Liver (tissue), 8 donors: ENCODE measurements at regions not wholly inside any gene's neighbourhood (a gene's known extent, or its start where the extent isn't known, plus 50 kb on each side); places are given as distances from the start of the nearest gene placed in this dataset.

ENCODE experiments used
- DNase-seq: peaks from one replicate; pipeline ENCODE4 v3.0.0-alpha.2; 2017; ENCODE audit warnings: low spot score
- H3K27ac ChIP-seq, 2 donors: one replicate each; pipeline ENCODE4 v1.7.0; 2013; ENCODE audit warnings: inconsistent platforms in 2 of 2, low read length in 2 of 2, control low read depth in 1 of 2, low read depth in 1 of 2, mild to moderate bottlenecking in 1 of 2
- H3K27me3 ChIP-seq, 4 donors: one replicate each; pipeline versions ENCODE4 v1.6.1 to v1.7.0; 2013; ENCODE audit warnings: low read length in 3 of 4, inconsistent platforms in 1 of 4, mild to moderate bottlenecking in 1 of 4, moderate library complexity in 1 of 4; ENCODE audit not compliant: control insufficient read depth in 4 of 4, insufficient read depth in 4 of 4
- H3K36me3 ChIP-seq, 4 donors: one replicate each; pipeline versions ENCODE4 v1.6.1 to v1.7.0; 2013; ENCODE audit warnings: low read length in 3 of 4, mild to moderate bottlenecking in 3 of 4, low read depth in 1 of 4, moderate library complexity in 1 of 4; ENCODE audit not compliant: control insufficient read depth in 4 of 4, insufficient read depth in 3 of 4
- H3K4me1 ChIP-seq, 4 donors: one replicate each; pipeline versions ENCODE4 v1.6.1 to v1.7.0; 2013; ENCODE audit warnings: low read length in 3 of 4, mild to moderate bottlenecking in 3 of 4, moderate library complexity in 1 of 4; ENCODE audit not compliant: control insufficient read depth in 4 of 4, insufficient read depth in 4 of 4
- H3K4me3 ChIP-seq, 3 donors: one replicate each; pipeline versions ENCODE4 v1.6.1 to v1.7.0; 2013; ENCODE audit warnings: low read length in 3 of 3, control low read depth in 1 of 3, low read depth in 1 of 3, mild to moderate bottlenecking in 1 of 3
- H3K9ac ChIP-seq, 2 donors: one replicate each; pipeline ENCODE4 v1.7.0; 2013; ENCODE audit warnings: low read length in 2 of 2, mild to moderate bottlenecking in 2 of 2, moderate library complexity in 2 of 2, control low read depth in 1 of 2, low read depth in 1 of 2
- H3K9me3 ChIP-seq, 4 donors: one replicate each; pipeline versions ENCODE4 v1.6.1 to v1.7.0; 2013; ENCODE audit warnings: low read length in 3 of 4; ENCODE audit not compliant: control insufficient read depth in 4 of 4
- EGR1 ChIP-seq, 2 donors: IDR thresholded peaks; 2 replicates each; pipeline ENCODE4 v1.6.1; 2016 to 2018; ENCODE audit warnings: antibody characterized with exemption in 2 of 2, low read depth in 2 of 2
- FOXA1 ChIP-seq: IDR thresholded peaks from 2 replicates; pipeline ENCODE4 v1.6.1; 2016; ENCODE audit warnings: antibody characterized with exemption
- FOXA2 ChIP-seq: IDR thresholded peaks from 2 replicates; pipeline ENCODE4 v1.6.1; 2016; ENCODE audit warnings: antibody characterized with exemption
- GABPA ChIP-seq, 2 donors: IDR thresholded peaks in 1 of 2; conservative IDR thresholded peaks in 1 of 2; 2 replicates each; pipeline ENCODE4 v1.6.1; 2016; ENCODE audit warnings: antibody characterized with exemption in 2 of 2, mild to moderate bottlenecking in 1 of 2, moderate library complexity in 1 of 2
- HNF4A ChIP-seq, 2 donors: conservative IDR thresholded peaks; 2 replicates each; pipeline ENCODE4 v1.6.1; 2016; ENCODE audit warnings: antibody characterized with exemption in 2 of 2, mild to moderate bottlenecking in 2 of 2
- HNF4G ChIP-seq: IDR thresholded peaks from 2 replicates; pipeline ENCODE4 v1.6.1; 2016; ENCODE audit warnings: antibody characterized with exemption
- JUND ChIP-seq, 2 donors: IDR thresholded peaks; 2 replicates each; pipeline ENCODE4 v1.6.1; 2016; ENCODE audit warnings: antibody characterized with exemption in 2 of 2
- NR2F2 ChIP-seq: IDR thresholded peaks from 2 replicates; pipeline ENCODE4 v1.6.1; 2016; ENCODE audit warnings: antibody characterized with exemption
- RAD21 ChIP-seq, 2 donors: IDR thresholded peaks; 2 replicates each; pipeline ENCODE4 v1.6.1; 2016; ENCODE audit warnings: antibody characterized with exemption in 2 of 2, mild to moderate bottlenecking in 2 of 2
- RXRA ChIP-seq, 2 donors: IDR thresholded peaks; 2 replicates each; pipeline ENCODE4 v1.6.1; 2017 to 2018; ENCODE audit warnings: antibody characterized with exemption in 2 of 2, mild to moderate bottlenecking in 1 of 2
- SP1 ChIP-seq: IDR thresholded peaks from 2 replicates; pipeline ENCODE4 v1.6.1; 2018; ENCODE audit warnings: antibody characterized with exemption, mild to moderate bottlenecking
- TAF1 ChIP-seq: conservative IDR thresholded peaks from 2 replicates; pipeline ENCODE4 v1.6.1; 2016; ENCODE audit warnings: antibody characterized with exemption, mild to moderate bottlenecking
- YY1 ChIP-seq: IDR thresholded peaks from 2 replicates; pipeline ENCODE4 v1.6.1; 2016; ENCODE audit warnings: antibody characterized with exemption, mild to moderate bottlenecking
- WGBS: extraction: QIAGEN DNeasy Blood & Tissue Kit; methylation state at CpG from one replicate; pipeline ENCODE4 v1.1.7; 2013; 5-methylcytosine and 5-hydroxymethylcytosine counted together
- TF ChIP-seq, protein P1 (sequence below): IDR thresholded peaks from 2 replicates; pipeline ENCODE4 v1.6.1; 2016; ENCODE audit warnings: antibody characterized with exemption, mild to moderate bottlenecking
- TF ChIP-seq, protein P2 (sequence below): IDR thresholded peaks from 2 replicates; pipeline ENCODE4 v1.6.1; 2016; ENCODE audit warnings: antibody characterized with exemption
- TF ChIP-seq, protein P3 (sequence below): IDR thresholded peaks from 2 replicates; pipeline ENCODE4 v1.6.1; 2016; ENCODE audit warnings: antibody characterized with exemption
- TF ChIP-seq, protein P4 (sequence below): IDR thresholded peaks from 2 replicates; pipeline ENCODE4 v1.6.1; 2016; ENCODE audit warnings: antibody characterized with exemption
- TF ChIP-seq, protein P5 (sequence below): fragments of 150-350 bp; IDR thresholded peaks from 2 replicates; pipeline ENCODE4 v1.5.1; 2017; ENCODE audit warnings: improper control_type of control experiment, low read depth, low read length; ENCODE audit not compliant: missing input control
- donor health status: healthy.
- donor health status: healthy.
- donor health status: healthy.
- donor health status: healthy.
- donor health status: healthy.

DNA sequence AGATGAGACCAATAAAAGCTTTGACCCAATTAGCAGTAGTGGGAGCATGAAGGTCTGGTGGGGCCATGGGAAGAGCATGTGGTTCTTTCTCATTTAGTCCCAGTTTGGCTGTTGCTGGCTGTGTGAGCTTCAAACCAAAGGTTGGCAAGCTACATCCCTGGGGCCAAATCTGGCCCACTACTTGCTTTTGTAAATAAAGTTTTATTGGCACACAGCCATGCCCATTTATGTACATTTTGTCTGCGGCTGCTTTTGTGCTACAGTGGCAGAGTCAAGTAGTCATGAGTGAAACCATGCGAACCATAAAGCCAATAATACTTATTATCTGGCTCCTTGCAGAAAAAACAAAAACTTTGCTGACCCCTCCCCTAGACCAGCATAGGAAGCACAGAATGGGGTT lies 196.9 kb downstream of the PRDM2 start:
- Histone ChIP-seq H3K4me1 (peaks cover 0 to 7% (median 2%) of the 10 kb centered on the region in 4 donors), H3K36me3 (no peaks in the 10 kb centered on the region), H3K9me3 (no peaks in the 10 kb centered on the region), H3K27ac (no peak overlapping the region), H3K4me3 (no peak overlapping the region), H3K9ac (no peak overlapping the region), H3K27me3 (peaks cover 0 to 9% (median 4%) of the 10 kb centered on the region in 4 donors)
- 90% methylated on average over 2 of the region's 2 CpGs for WGBS
- DNase-seq, result no peak
- TF ChIP-seq FOXA1 (no peak), EGR1 (IDR thresholded peaks at IDR 0.05; ENCODE audit: low read depth in 2 of 2) (no peak), SP1 (no peak), FOXA2 (no peak), RXRA (IDR thresholded peaks at IDR 0.05) (no peak), GABPA (IDR thresholded peaks at IDR 0.05 in 1 of 2, conservative IDR thresholded peaks at IDR 0.05 in 1 of 2) (no peak), HNF4A (conservative IDR thresholded peaks at IDR 0.05) (no peak), HNF4G (no peak), JUND (IDR thresholded peaks at IDR 0.05) (no peak), RAD21 (IDR thresholded peaks at IDR 0.05) (no peak), NR2F2 (no peak), TAF1 (no peak), YY1 (no peak)
- TF ChIP-seq, protein P1, sequence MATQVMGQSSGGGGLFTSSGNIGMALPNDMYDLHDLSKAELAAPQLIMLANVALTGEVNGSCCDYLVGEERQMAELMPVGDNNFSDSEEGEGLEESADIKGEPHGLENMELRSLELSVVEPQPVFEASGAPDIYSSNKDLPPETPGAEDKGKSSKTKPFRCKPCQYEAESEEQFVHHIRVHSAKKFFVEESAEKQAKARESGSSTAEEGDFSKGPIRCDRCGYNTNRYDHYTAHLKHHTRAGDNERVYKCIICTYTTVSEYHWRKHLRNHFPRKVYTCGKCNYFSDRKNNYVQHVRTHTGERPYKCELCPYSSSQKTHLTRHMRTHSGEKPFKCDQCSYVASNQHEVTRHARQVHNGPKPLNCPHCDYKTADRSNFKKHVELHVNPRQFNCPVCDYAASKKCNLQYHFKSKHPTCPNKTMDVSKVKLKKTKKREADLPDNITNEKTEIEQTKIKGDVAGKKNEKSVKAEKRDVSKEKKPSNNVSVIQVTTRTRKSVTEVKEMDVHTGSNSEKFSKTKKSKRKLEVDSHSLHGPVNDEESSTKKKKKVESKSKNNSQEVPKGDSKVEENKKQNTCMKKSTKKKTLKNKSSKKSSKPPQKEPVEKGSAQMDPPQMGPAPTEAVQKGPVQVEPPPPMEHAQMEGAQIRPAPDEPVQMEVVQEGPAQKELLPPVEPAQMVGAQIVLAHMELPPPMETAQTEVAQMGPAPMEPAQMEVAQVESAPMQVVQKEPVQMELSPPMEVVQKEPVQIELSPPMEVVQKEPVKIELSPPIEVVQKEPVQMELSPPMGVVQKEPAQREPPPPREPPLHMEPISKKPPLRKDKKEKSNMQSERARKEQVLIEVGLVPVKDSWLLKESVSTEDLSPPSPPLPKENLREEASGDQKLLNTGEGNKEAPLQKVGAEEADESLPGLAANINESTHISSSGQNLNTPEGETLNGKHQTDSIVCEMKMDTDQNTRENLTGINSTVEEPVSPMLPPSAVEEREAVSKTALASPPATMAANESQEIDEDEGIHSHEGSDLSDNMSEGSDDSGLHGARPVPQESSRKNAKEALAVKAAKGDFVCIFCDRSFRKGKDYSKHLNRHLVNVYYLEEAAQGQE, result no peak
- TF ChIP-seq, protein P2, sequence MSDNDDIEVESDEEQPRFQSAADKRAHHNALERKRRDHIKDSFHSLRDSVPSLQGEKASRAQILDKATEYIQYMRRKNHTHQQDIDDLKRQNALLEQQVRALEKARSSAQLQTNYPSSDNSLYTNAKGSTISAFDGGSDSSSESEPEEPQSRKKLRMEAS, result no peak
- TF ChIP-seq, protein P3, sequence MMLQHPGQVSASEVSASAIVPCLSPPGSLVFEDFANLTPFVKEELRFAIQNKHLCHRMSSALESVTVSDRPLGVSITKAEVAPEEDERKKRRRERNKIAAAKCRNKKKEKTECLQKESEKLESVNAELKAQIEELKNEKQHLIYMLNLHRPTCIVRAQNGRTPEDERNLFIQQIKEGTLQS, result no peak
- TF ChIP-seq, protein P4, sequence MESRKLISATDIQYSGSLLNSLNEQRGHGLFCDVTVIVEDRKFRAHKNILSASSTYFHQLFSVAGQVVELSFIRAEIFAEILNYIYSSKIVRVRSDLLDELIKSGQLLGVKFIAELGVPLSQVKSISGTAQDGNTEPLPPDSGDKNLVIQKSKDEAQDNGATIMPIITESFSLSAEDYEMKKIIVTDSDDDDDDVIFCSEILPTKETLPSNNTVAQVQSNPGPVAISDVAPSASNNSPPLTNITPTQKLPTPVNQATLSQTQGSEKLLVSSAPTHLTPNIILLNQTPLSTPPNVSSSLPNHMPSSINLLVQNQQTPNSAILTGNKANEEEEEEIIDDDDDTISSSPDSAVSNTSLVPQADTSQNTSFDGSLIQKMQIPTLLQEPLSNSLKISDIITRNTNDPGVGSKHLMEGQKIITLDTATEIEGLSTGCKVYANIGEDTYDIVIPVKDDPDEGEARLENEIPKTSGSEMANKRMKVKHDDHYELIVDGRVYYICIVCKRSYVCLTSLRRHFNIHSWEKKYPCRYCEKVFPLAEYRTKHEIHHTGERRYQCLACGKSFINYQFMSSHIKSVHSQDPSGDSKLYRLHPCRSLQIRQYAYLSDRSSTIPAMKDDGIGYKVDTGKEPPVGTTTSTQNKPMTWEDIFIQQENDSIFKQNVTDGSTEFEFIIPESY, result no peak
- TF ChIP-seq, protein P5, sequence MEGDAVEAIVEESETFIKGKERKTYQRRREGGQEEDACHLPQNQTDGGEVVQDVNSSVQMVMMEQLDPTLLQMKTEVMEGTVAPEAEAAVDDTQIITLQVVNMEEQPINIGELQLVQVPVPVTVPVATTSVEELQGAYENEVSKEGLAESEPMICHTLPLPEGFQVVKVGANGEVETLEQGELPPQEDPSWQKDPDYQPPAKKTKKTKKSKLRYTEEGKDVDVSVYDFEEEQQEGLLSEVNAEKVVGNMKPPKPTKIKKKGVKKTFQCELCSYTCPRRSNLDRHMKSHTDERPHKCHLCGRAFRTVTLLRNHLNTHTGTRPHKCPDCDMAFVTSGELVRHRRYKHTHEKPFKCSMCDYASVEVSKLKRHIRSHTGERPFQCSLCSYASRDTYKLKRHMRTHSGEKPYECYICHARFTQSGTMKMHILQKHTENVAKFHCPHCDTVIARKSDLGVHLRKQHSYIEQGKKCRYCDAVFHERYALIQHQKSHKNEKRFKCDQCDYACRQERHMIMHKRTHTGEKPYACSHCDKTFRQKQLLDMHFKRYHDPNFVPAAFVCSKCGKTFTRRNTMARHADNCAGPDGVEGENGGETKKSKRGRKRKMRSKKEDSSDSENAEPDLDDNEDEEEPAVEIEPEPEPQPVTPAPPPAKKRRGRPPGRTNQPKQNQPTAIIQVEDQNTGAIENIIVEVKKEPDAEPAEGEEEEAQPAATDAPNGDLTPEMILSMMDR, result no peak
